NCI-H526 treated with DMSO at 0.1 percent for 48 hours (cell line): ENCODE measurements at regions not wholly inside any gene's neighbourhood (a gene's known extent, or its start where the extent isn't known, plus 50 kb on each side); places are given as distances from the start of the nearest gene placed in this dataset.
"Not testable (repeated sequence)": the region's sequence is repeated elsewhere in the genome, so short reads cannot be mapped to it uniquely, and the experiment has no call there.

Source experiments
- DNase-seq: peaks from one replicate; lab custom pipeline; 2025; lab: John Stamatoyannopoulos, UW

DNA sequence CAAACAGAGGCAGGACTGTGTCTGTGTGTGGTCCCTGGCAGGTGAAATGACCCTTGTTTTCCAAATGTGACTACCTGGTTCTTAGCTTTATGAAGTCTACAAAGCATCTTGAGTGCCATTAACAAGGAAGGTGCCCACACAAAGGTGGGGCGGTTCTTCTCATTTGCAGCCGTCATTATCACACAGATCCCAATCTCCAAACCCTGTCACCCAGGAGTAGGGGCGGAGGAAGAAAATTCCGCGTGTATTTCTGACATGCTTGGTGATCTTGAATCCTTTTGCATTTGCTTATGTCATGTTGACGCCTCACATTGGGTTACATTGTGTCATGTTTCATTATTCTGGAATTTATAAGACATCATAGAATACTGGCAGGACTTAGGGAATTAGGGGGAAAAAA, 277.3 kb downstream of the VRK1 start:
- DNase-seq = no peak

DNA sequence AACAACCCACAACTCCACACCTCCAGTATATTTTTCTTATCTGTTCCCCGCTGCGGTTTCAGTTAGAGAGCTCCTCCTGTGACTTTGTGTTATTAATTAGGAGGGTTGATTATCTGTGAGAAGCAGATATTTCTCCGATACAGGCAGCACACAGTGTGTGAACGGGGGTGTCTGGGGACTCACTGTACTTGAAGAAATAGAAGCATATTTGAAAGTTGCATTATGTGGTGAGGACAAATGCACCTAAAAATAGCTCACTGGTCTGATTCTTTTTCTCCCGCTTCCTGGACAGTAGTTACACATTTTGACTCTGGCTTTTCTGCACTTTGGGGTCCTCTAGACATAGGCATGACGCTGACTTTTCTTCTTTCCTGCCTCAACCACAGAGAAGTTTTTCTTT, 277.7 kb downstream of the VRK1 start:
- DNase-seq = no peak

DNA sequence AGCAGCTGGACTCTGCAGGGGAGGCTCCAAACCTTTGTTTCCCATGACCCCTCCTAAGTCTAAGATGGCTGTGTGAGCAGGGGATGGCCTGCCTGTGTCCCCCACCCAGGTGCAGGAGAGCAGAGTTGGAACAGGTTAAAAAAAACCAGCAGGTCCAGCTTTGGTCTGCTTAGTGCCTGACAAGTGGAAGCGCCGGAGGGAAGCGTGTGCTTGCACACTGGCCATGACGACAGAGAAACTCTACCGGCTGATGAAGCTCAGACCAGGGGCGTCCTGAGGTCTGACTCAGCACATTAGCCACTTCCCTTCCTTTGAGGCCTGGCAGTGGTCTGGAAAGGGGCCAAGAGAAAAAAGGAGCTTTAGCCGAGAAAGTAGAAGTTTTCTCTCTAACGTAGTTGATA, 280.1 kb downstream of the VRK1 start:
- DNase-seq = no peak

DNA sequence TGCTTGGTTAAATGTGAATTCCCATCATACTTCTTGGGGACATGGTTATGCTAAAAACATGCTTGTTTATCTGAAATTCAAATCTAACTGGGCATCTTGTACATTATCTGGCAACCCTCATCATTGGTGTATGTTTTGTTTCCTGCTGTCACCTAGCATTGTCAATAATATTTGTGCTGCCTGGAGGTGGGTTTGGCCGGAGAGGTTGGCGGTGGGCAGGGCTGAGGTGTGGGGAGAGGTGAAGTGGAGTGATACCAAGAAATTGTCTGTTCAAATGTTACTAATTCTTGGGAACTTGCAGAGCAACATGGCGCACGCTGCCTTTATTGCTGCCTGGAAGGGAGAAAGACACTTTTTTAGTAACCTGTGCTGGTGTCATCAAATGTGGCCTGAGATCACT, 280.5 kb downstream of the VRK1 start:
- DNase-seq = no peak

DNA sequence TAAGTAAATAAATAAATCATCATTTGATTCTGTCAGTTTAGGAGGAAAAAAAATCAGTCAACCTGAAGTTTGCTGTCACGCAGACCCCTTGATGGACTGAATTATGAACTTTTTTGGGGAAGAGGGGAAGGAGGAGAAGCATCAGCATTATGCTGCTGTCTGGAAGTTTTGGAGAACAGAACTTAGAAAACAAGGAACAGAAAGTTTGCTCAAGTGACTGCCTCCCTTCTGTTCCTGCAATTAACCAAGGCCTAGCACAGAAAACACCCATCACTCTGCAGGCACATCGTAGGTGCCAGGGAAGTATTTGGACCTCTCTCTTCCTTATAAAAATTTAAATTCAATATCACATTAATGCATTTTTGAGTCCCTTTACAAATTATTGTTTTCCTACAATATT, 283.8 kb downstream of the VRK1 start:
- no peak for DNase-seq

DNA sequence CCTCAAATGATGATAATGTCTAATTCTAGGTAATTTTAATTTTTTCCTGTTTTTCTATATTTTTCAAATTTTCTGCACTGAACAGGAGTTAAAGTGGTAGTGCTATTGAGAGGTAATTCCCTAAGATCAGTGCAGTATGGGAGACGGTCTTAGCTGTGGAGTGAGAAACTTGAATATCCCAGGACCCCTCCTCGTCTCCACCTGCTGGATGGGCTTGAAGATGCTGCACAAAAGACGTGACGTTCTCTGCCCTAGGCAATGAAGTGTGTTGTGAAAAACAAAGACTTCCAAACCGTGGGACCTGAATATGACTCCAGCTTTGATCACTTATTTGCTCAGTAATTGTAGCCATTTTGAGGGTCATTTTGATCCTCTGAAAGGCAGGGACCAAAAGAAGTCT, 298.1 kb downstream of the VRK1 start:
- no peak for DNase-seq

DNA sequence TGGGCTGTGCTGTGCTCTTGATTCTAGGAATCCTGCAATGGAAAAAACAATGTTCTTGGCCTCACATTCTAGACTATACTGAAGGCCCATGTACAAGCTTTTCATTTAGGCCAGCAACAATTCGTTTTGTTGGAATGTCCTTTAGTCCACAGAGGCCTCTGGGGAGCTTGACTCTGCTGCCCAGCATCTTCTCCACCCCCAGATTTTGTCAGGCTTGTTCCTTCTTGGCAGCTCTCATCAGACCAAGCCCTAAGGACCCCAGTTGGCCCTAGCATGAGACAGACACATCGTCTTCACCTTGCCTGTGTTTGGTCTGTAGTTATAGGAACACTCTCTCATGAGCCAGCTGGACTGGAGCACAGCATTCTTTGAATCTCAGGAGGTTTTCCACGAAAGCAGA, 300.1 kb downstream of the VRK1 start:
- no peak for DNase-seq

DNA sequence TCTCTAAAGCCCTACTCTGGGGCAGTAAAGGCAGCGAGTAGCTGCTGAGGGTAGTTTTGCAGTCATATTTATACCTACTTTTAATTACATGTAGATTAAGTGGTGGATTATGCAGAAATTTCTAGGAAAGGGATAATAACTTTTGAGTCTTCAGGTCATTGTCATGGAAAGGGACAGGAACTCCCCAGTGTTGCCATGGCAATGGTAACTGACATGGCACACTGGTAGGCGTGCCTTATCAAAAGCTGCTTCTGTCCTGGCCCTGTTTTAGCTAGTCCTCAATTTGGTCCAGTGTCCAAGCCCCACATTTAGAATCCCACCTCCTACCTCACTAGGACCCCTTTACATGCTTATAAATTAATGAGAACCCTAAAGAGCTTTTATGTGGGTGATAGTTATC, 303.1 kb downstream of the VRK1 start:
- no peak for DNase-seq

DNA sequence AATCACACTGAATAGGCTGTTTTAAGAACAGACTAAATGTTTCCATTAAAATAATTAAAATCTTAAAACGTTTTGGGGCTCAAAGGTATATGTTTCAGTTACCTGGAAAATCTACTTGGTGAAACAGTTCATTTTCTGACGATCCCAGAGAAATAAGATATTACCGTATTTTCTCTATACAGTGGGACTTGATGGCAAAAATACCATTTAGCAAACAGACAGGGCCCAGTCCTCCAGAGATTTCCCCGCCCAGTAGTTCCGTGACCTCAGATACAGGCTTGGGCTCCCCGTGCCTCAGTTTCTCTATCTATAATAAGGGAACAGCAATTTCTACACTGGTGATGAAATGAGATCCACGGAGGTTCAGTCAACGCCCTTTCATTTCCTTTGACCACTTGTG, 304.4 kb downstream of the VRK1 start:
- no peak for DNase-seq

DNA sequence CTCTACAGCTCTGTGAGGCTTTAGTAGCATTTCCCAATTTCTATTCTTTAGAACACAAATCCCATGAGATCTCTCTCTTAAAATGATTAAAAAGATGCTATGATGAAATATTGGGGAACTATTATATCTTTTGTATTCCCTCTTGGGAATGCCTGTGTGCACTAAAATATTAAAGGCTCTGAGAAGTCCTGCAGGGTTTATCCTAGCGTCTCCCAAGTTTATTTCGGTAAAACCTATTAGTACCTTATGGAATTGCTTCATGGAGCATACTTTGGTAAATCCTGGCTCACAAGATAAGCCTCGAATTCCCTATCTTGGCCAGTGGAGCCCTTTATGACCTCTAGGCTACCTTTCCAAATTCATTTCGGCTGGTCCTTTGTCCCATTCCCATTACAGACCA, 306.8 kb downstream of the VRK1 start:
- no peak for DNase-seq

DNA sequence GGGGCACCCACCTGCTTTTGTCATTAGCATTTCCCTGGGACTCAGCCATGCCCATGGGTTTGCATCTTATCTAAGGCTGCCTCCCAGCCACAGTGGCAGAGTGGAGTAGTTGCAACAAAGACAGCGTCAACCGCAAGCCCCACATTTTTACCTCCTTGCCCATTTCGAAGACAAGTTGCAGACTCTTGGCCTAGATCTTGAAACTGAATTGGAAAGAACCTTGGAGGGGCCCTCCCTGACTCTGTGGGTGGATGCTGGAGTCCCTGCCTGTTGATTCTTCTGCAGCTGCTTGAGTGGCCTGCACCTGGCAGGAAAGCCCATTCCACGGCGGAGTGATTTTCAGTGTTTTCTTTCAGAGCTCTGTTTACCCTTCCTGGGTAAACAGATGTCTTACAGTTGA, 309.0 kb downstream of the VRK1 start:
- DNase-seq = peak; percentile 18

DNA sequence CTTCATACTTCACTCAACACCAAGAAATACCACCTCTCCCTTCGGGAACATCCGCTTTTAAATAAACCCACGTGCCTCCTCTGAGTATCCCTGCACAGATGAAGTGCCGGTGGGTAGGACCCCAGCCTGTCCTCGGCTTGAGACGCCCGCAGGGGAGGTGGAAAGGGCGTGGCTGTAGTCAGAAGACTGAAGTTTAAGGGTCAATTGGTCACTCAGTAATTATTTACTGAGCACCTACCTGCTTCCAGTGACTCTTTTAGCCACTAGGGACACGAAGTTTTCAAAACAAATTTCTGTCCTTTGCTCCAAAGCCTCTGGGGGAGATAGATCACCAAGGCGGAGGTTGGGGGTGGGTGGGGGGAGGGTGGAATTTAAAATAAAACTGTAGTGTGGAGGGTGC, 309.4 kb downstream of the VRK1 start:
- no peak for DNase-seq

DNA sequence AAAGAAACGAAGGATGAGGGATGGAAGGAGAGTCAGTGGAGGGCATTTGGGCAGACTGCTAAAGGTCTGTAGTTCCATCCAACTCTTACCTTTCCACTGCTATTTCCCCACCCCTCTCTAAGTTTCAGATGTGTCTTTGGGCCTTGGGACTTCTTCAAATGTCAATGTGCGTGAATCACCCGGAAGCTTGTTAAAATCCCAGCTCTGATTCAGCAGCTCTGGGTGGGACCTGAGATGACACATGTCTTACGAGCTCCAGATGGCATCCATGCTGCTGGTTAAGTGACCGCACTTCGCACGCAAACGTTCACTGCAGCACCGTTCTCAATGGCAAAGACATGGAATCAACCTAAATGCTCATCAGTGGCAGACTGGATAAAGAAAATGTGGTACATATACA, 309.9 kb downstream of the VRK1 start:
- no peak for DNase-seq

DNA sequence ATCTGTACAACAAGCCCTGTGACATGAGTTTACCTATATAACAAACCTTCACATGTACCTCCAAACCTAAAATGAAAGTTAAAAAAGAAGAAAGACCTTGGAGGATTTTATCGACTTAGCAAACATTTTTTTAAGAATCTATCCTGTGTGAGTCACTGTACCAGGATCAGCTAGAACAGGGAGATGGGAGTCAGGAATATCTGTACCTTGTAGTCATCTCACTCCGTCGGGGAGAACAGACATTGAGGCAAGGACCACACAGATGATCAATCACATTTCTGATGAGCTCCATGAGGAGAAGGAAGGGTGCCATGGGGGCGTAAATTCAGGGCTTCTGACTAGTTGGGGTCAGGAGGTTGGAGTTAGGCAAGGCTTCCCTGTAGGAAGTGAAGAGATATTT, 310.6 kb downstream of the VRK1 start:
- DNase-seq = no peak

DNA sequence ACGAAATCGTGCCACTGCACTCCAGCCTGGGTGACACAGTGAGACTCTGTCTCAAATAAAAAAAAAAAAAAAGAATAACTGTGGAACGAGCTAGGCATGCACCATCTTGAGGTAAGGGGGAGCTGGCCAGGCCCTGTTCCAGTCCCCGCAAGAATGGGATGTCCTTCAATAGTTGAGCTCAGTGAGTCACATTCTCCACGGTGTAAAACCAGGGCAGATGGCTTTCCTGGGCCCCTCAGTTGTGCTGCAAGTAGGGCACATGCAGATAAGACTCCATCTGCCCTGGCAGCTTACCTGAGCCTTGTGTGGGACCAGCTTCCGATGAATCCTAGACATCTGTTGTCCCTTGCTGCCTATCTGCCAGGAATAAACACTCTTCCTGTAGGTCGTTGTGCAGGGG, 312.1 kb downstream of the VRK1 start:
- DNase-seq = no peak

DNA sequence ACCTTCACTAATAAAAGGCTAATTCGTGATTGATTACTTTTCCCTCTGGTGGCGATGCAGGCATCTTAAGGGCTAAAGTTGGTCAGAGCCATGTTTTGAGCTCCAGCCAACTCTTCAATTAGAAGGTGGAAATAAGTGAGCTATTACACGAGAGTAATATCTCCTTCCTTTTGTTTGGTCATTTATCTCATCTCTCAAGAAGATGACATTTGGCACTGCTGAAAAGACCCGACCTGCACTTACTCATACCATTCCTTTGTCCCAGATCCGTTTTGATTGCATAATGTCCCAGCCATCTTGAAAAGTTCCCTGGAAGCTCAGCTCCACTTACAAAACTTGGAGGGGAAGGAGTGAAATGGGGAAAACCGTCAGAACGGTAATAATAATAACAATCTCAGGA, 316.2 kb downstream of the VRK1 start:
- DNase-seq = no peak

DNA sequence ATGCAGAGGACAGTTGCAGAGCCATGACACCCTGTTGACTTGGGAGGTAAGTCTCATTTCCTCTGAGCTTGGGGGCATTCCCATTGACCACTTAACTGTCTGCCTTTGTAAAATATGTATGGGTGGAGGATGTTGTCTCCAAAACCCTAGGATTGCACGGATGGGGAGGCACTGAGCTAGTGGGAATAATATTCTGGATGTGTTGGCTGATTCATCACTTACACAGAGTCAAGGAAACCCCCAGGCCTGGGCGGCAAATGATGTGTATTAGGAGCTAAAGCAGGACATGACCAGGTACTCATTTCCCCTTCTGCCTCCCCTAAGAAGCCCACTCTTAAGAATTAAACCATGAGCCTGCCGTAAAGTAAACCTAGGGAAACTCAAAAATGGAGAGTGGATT, 319.4 kb downstream of the VRK1 start:
- no peak for DNase-seq

DNA sequence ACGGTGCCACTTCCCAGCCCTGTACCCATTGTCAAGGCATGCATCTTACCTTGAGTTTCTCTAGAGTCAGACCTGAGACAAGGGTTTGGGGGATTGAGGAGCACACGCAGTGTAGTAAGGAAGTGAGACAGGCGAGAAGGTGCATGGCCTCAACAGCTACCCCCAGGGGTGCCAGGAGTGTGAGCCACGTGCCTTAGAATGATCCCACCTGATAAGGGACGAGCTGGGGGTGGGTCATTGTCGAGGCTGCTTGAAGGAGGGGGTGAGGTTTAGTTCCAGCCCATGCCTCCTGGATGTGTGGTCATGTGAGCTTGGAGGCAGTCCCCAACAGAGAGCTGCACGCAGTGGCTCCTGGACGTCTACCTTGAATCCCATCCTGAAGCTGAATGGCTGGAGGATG, 320.5 kb downstream of the VRK1 start:
- no peak for DNase-seq

DNA sequence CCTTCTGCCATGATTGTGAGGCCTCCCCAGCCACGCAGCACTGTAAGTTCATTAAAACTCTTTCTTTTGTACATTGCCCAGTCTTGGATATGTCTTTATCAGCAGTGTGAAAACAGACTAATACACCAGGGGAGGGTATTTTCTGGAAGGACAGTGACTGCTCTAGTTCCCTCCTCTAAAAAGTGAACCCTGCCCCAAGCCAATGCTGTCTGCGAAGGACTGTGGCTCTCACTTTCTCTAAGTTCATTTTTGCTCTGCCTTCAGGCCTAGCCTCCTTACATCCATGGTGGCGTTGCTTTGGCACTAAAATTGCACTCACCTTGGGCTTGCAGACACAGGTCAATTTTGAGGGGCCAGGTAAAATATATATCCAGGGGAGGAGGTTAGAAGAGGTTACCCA, 323.0 kb downstream of the VRK1 start:
- DNase-seq = no peak

DNA sequence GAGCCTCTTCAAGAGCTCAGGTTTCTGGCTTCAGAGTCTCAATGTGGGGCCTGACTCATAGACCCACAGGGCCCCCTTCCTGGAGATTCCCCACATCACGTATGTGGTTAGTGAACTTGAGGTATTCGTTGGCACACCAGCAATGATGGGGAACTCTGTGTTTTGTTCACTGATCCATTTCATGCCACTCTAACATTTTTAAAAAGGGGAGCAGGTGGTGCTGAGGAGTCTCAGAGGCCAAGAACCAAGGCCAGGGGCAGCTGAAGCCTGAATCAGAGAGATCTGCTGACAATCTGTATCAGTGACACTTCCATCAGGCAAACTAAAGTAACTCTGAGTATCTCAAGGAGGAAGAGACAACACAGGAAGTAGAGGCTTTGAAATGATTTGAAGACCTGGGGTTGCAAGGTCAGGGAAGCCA, 323.4 kb downstream of the VRK1 start:
- DNase-seq = no peak

DNA sequence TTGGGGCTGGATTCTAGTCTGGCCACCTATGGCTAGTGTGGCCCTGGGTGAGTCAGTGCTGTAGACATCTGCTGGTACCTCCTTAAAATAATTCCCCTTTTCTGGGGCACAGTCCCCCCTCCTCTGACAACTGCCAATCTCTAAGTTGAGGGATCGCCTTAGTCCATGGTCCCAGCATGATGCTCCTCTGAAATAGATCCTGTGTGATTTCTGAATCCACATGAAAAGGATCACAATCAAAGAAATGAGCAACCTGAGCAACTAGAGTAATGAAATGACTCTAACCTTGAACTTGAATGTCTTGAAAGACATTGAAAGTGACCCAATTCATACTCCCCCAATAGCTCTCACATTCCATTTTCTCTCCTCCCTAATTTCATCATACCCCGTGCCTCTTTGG, 332.5 kb downstream of the VRK1 start:
- DNase-seq = no peak

DNA sequence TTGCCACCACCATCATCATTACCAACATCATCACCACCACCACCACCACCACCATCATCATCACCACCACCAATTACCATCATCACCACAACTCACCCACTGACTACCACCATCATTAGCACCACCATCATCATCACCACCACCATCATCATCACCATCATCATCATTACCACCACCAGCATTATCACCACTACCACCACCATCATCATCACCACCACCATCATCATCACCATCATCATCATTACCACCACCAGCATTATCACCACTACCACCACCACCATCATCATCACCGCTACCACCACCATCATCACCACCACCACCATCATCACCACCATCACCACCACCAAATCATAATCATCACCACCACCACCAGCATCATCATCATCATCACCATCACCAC, 338.7 kb downstream of the VRK1 start:
- not testable (repeated sequence) for DNase-seq

DNA sequence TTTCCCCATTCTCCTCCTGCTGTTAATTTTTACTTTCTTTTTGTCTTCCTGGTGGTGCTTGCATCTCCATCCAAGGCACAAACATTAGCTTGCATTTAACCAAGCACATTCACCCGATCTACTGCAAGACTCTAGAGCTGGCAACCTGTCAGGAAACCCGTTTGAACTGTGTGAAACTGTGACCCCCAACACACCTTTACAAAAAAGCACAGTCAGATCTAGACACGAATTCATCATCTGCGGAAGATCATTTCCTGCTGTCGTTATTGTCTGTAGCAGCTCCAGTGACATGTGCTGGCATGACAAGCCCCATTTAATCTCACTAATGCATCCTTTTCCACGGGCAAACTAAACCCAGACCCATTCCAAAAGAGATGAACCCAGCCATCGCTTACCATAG, 340.5 kb downstream of the VRK1 start:
- no peak for DNase-seq

DNA sequence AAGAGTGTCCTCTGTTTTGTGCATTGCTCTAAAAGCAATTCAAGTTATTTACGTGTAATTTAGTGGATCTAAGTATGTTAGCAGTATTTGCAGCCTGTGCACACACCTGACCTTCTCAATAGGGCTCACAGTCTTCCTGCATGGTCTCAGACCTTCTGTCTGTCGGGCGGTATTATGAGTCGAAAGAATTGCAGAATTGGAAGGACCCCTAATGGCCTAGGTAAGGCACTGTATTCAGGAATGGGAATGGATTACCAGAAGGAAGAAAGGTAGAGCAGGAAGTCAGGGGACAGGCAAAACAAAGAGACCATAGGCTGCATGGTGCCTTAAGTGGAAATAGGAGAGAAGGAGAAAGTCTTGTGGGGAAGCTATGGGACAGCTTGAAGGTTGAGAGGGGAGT, 341.6 kb downstream of the VRK1 start:
- DNase-seq = peak; percentile 28

DNA sequence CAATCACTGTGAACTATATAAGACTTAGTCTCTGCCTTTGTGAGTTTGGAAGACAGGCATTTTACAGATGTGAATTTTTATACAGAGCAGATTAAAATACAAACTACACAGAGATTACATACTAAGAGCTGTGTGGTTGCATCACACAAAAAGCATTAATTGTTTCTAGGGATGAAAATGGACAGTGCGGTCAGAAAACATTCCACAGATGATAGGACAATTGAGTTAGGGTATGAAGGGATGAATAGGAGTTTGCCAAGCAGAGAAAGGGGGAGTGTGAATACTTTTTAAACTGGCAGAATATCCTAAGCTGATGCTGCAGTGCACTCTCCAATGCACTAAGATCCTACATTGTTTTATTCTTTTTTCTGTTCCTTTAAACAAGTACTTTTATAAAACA, 345.8 kb downstream of the VRK1 start:
- no peak for DNase-seq
